Stimulated activated CD4-positive, alpha-beta T cell treated with anti-CD3 and anti-CD28 coated beads, TNF-alpha, amount 100 ng/mL, for 4 hours (primary cell): ENCODE measurements at regions not wholly inside any gene's neighbourhood (a gene's known extent, or its start where the extent isn't known, plus 50 kb on each side); places are given as distances from the start of the nearest gene placed in this dataset.
"Not testable (repeated sequence)": the region's sequence is repeated elsewhere in the genome, so short reads cannot be mapped to it uniquely, and the experiment has no call there.

ENCODE experiments used
- DNase-seq, 3 experiments: peaks; one replicate each; pipeline ENCODE4 v3.0.0-alpha.2; 2020; ENCODE audit warnings: low read depth in 3 of 3

GRCh38 chr1:222948079-222948478 is 133.2 kb downstream of the DISP1 start:
- no peak for DNase-seq

GRCh38 chr1:222950892-222951291 is 136.1 kb downstream of the DISP1 start:
- no peak for DNase-seq

- DNase-seq, result no peak
These were observed 138.7 kb downstream of the DISP1 start for GRCh38 chr1:222953585-222953984.

- no peak for DNase-seq
These were observed 141.1 kb downstream of the DISP1 start for GRCh38 chr1:222955964-222956363.

GRCh38 chr1:222956601-222957000 is 141.8 kb downstream of the DISP1 start:
- DNase-seq, result no peak

GRCh38 chr1:222967466-222968240 is 152.8 kb downstream of the DISP1 start:
- DNase-seq, result no peak

- no peak for DNase-seq
These were observed 155.2 kb downstream of the DISP1 start for GRCh38 chr1:222970040-222970439.

- DNase-seq, result no peak
These were observed 155.9 kb downstream of the DISP1 start for GRCh38 chr1:222970711-222971110.

GRCh38 chr1:222971146-222971545 is 156.3 kb downstream of the DISP1 start:
- DNase-seq, result no peak

- DNase-seq, result no peak
These were observed 158.7 kb downstream of the DISP1 start for GRCh38 chr1:222973561-222973960.

GRCh38 chr1:222974496-222974895 is 159.7 kb downstream of the DISP1 start:
- DNase-seq, result no peak

- DNase-seq, result no peak
These were observed 160.8 kb downstream of the DISP1 start for GRCh38 chr1:222975472-222976122.

- no peak for DNase-seq
These were observed 161.6 kb downstream of the DISP1 start for GRCh38 chr1:222976453-222976852.

GRCh38 chr1:222977294-222977693 is 162.5 kb downstream of the DISP1 start:
- not testable (repeated sequence) for DNase-seq

- DNase-seq, result no peak
These were observed 163.5 kb downstream of the TLR5 start for GRCh38 chr1:222979561-222979960.

GRCh38 chr1:222987674-222988076 is 155.4 kb downstream of the TLR5 start:
- no peak for DNase-seq

GRCh38 chr1:222989443-222989842 is 153.6 kb downstream of the TLR5 start:
- DNase-seq, result no peak

- DNase-seq, result no peak
These were observed 151.9 kb downstream of the TLR5 start for GRCh38 chr1:222991177-222991576.

GRCh38 chr1:222991908-222992307 is 151.1 kb downstream of the TLR5 start:
- no peak for DNase-seq

GRCh38 chr1:222994511-222995235 is 148.4 kb downstream of the TLR5 start:
- DNase-seq, result no peak

GRCh38 chr1:222995236-222995580 is 147.8 kb downstream of the TLR5 start:
- DNase-seq, result no peak

GRCh38 chr1:222995620-222996309 is 147.3 kb downstream of the TLR5 start:
- DNase-seq, result no peak
